HG02840 (cell line): ENCODE measurements at regions not wholly inside any gene's neighbourhood (a gene's known extent, or its start where the extent isn't known, plus 50 kb on each side); places are given as distances from the start of the nearest gene placed in this dataset.

Source experiments
- ATAC-seq: cut with Tn5 transposase; IDR thresholded peaks from one replicate; pipeline ENCODE4 v1.9.1; 2021; ENCODE audit warnings: mild to moderate bottlenecking, moderate library complexity, moderate number of reproducible peaks; ENCODE audit not compliant: unreplicated experiment, low FRiP score

GRCh38 chr5:81856948-81857928 lies 106.3 kb upstream of the SSBP2 start:
- ATAC-seq, result no peak

- no peak for ATAC-seq
Observed at GRCh38 chr5:81855591-81855990, 104.7 kb upstream of the SSBP2 start.

GRCh38 chr5:81854915-81855314 lies 104.0 kb upstream of the SSBP2 start:
- ATAC-seq, result no peak

GRCh38 chr5:81854485-81854884 lies 103.6 kb upstream of the SSBP2 start:
- ATAC-seq, result no peak

GRCh38 chr5:81853030-81853357 lies 102.1 kb upstream of the SSBP2 start:
- no peak for ATAC-seq

- no peak for ATAC-seq
Observed at GRCh38 chr5:81852291-81853029, 101.6 kb upstream of the SSBP2 start.

GRCh38 chr5:81851481-81852178 lies 100.7 kb upstream of the SSBP2 start:
- ATAC-seq, result peak; percentile 87

GRCh38 chr5:81850501-81851357 lies 99.8 kb upstream of the SSBP2 start:
- no peak for ATAC-seq

GRCh38 chr5:81849770-81850367 lies 99.0 kb upstream of the SSBP2 start:
- no peak for ATAC-seq

- ATAC-seq, result no peak
Observed at GRCh38 chr5:81848362-81848880, 97.5 kb upstream of the SSBP2 start.

GRCh38 chr5:81846301-81846700 lies 95.4 kb upstream of the SSBP2 start:
- ATAC-seq, result no peak

GRCh38 chr5:81843845-81844244 lies 92.9 kb upstream of the SSBP2 start:
- no peak for ATAC-seq

- ATAC-seq, result no peak
Observed at GRCh38 chr5:81842795-81843398, 92.0 kb upstream of the SSBP2 start.

- ATAC-seq, result no peak
Observed at GRCh38 chr5:81839034-81839433, 88.1 kb upstream of the SSBP2 start.

- no peak for ATAC-seq
Observed at GRCh38 chr5:81838307-81838906, 87.5 kb upstream of the SSBP2 start.

GRCh38 chr5:81837667-81838306 lies 86.9 kb upstream of the SSBP2 start:
- ATAC-seq, result no peak

GRCh38 chr5:81835814-81836367 lies 85.0 kb upstream of the SSBP2 start:
- ATAC-seq, result no peak
